Cerebellar cortex (tissue), 1 donor: ENCODE measurements at regions not wholly inside any gene's neighbourhood (a gene's known extent, or its start where the extent isn't known, plus 50 kb on each side); places are given as distances from the start of the nearest gene placed in this dataset.

Source experiments
- DNase-seq: peaks from one replicate; pipeline ENCODE4 v3.0.0-alpha.2; 2015; ENCODE audit warnings: low spot score

GRCh38 chr6:120228297-120228696 is 878.7 kb upstream of the MAN1A1 start:
- DNase-seq: no peak

GRCh38 chr6:120219339-120219738 is 869.8 kb upstream of the MAN1A1 start:
- no peak for DNase-seq

- no peak for DNase-seq
These were observed 864.5 kb upstream of the MAN1A1 start for GRCh38 chr6:120214088-120214499.

GRCh38 chr6:120211955-120212792 is 862.6 kb upstream of the MAN1A1 start:
- DNase-seq: no peak

- DNase-seq: no peak
These were observed 853.3 kb upstream of the MAN1A1 start for GRCh38 chr6:120202878-120203277.

GRCh38 chr6:120200853-120201252 is 851.3 kb upstream of the MAN1A1 start:
- no peak for DNase-seq

GRCh38 chr6:120198033-120198432 is 848.5 kb upstream of the MAN1A1 start:
- no peak for DNase-seq

- no peak for DNase-seq
These were observed 836.5 kb upstream of the MAN1A1 start for GRCh38 chr6:120186080-120186479.

GRCh38 chr6:120173250-120173649 is 823.7 kb upstream of the MAN1A1 start:
- no peak for DNase-seq

GRCh38 chr6:120164531-120164930 is 815.0 kb upstream of the MAN1A1 start:
- no peak for DNase-seq

GRCh38 chr6:120157873-120158272 is 808.3 kb upstream of the MAN1A1 start:
- no peak for DNase-seq

- no peak for DNase-seq
These were observed 797.7 kb upstream of the MAN1A1 start for GRCh38 chr6:120147071-120147871.

GRCh38 chr6:120141601-120142000 is 792.0 kb upstream of the MAN1A1 start:
- no peak for DNase-seq

- no peak for DNase-seq
These were observed 787.9 kb upstream of the MAN1A1 start for GRCh38 chr6:120137492-120137891.

GRCh38 chr6:120129228-120129627 is 779.7 kb upstream of the MAN1A1 start:
- no peak for DNase-seq

- no peak for DNase-seq
These were observed 772.8 kb upstream of the MAN1A1 start for GRCh38 chr6:120122401-120122800.

GRCh38 chr6:120116343-120116742 is 766.8 kb upstream of the MAN1A1 start:
- no peak for DNase-seq

GRCh38 chr6:120112980-120113379 is 763.4 kb upstream of the MAN1A1 start:
- no peak for DNase-seq

- DNase-seq: no peak
These were observed 761.4 kb upstream of the MAN1A1 start for GRCh38 chr6:120111001-120111400.

GRCh38 chr6:120108061-120108795 is 758.7 kb upstream of the MAN1A1 start:
- no peak for DNase-seq

- no peak for DNase-seq
These were observed 754.1 kb upstream of the MAN1A1 start for GRCh38 chr6:120103618-120104017.

GRCh38 chr6:120096696-120097260 is 747.2 kb upstream of the MAN1A1 start:
- no peak for DNase-seq
